Lung (tissue), 11 donors: ENCODE measurements at regions not wholly inside any gene's neighbourhood (a gene's known extent, or its start where the extent isn't known, plus 50 kb on each side); places are given as distances from the start of the nearest gene placed in this dataset.

ENCODE experiments used
- ATAC-seq: fragments of 200-7000 bp; cut with Tn5 transposase; one replicate; pipeline ENCODE4 v1.9.1; 2020; ENCODE audit warnings: moderate number of reproducible peaks; ENCODE audit not compliant: insufficient read depth, low FRiP score
- DNase-seq, 3 donors: peaks; one replicate each; pipeline ENCODE4 v3.0.0-alpha.2; 2013 to 2017
- H3K27ac ChIP-seq, 2 donors: one replicate each; pipeline ENCODE4 v1.5.1; 2013; ENCODE audit warnings: mild to moderate bottlenecking in 2 of 2, moderate library complexity in 2 of 2, control low read depth in 1 of 2, inconsistent platforms in 1 of 2, low read depth in 1 of 2, low read length in 1 of 2
- H3K27me3 ChIP-seq, 3 donors: one replicate each; pipeline ENCODE4 v1.5.1; 2013; ENCODE audit warnings: low read length in 2 of 3; ENCODE audit not compliant: control insufficient read depth in 3 of 3, insufficient read depth in 3 of 3
- H3K36me3 ChIP-seq, 4 donors: one replicate each; pipeline ENCODE4 v1.5.1; 2013; ENCODE audit warnings: low read length in 4 of 4, mild to moderate bottlenecking in 1 of 4, moderate library complexity in 1 of 4; ENCODE audit not compliant: control insufficient read depth in 4 of 4, insufficient read depth in 4 of 4
- H3K4me1 ChIP-seq, 5 donors: one replicate each; pipeline ENCODE4 v1.5.1; 2013; ENCODE audit warnings: low read length in 5 of 5, mild to moderate bottlenecking in 2 of 5, moderate library complexity in 1 of 5; ENCODE audit not compliant: control insufficient read depth in 5 of 5, insufficient read depth in 5 of 5
- H3K4me3 ChIP-seq: one replicate; pipeline ENCODE4 v1.5.1; 2013; ENCODE audit warnings: mild to moderate bottlenecking, control low read depth, moderate library complexity
- H3K9ac ChIP-seq, 2 donors: one replicate each; pipeline ENCODE4 v1.5.1; 2013; ENCODE audit warnings: low read length in 2 of 2, control low read depth in 1 of 2; ENCODE audit not compliant: insufficient read depth in 1 of 2
- H3K9me3 ChIP-seq, 4 donors: one replicate each; pipeline ENCODE4 v1.5.1; 2013; ENCODE audit warnings: low read length in 3 of 4, mild to moderate bottlenecking in 1 of 4, moderate library complexity in 1 of 4; ENCODE audit not compliant: control insufficient read depth in 4 of 4, insufficient read depth in 3 of 4
- CTCF ChIP-seq: IDR thresholded peaks from 2 replicates; pipeline ENCODE4 v1.5.1; 2012; ENCODE audit warnings: mild to moderate bottlenecking; ENCODE audit errors: control extremely low read depth, extremely low read depth
- WGBS, 2 donors: extraction: QIAGEN DNeasy Blood & Tissue Kit; methylation state at CpG; one replicate each; pipeline ENCODE4 v1.1.7; 2013; 5-methylcytosine and 5-hydroxymethylcytosine counted together
- donor health status: control.
- donor health status: control.
- donor health status: Bipolar disorder and iron deficiency.
- donor health status: healthy.
- donor health status: DM: yes; HTN: yes; CAD: no.

- no peak overlapping the region for H3K9ac ChIP-seq
- ATAC-seq (no peak), DNase-seq (no peak)
- no peak for TF ChIP-seq CTCF
- no peaks in the 10 kb centered on the region for H3K36me3 ChIP-seq
- no peak overlapping the region for H3K4me3 ChIP-seq
- H3K27me3 ChIP-seq: no peaks in the 10 kb centered on the region
- H3K27ac ChIP-seq: no peak overlapping the region
- H3K9me3 ChIP-seq: no peaks in the 10 kb centered on the region
- no peaks in the 10 kb centered on the region for H3K4me1 ChIP-seq
- WGBS, 2 donors: 88 to 94% methylated on average over 2 of the region's 2 CpGs
Measured at GRCh38 chr4:58935332-58935731, 1825.1 kb upstream of the IGFBP7 start.

- Histone ChIP-seq H3K27me3 (no peaks in the 10 kb centered on the region), H3K4me1 (no peaks in the 10 kb centered on the region), H3K4me3 (no peak overlapping the region), H3K27ac (no peak overlapping the region), H3K36me3 (no peaks in the 10 kb centered on the region), H3K9me3 (no peaks in the 10 kb centered on the region), H3K9ac (no peak overlapping the region)
- ATAC-seq (no peak), DNase-seq (no peak)
- TF ChIP-seq CTCF: no peak
- 73 to 76% methylated on average over 1 of the region's 1 CpG for WGBS, 2 donors
Measured at GRCh38 chr4:58936436-58936835, 1826.3 kb upstream of the IGFBP7 start.

- Histone ChIP-seq H3K4me1 (no peaks in the 10 kb centered on the region), H3K27ac (no peak overlapping the region), H3K9me3 (no peaks in the 10 kb centered on the region), H3K36me3 (no peaks in the 10 kb centered on the region), H3K27me3 (no peaks in the 10 kb centered on the region), H3K9ac (no peak overlapping the region), H3K4me3 (no peak overlapping the region)
- ATAC-seq (no peak), DNase-seq (no peak)
- 64 to 67% methylated on average over 3 of the region's 3 CpGs for WGBS, 2 donors
- TF ChIP-seq CTCF: no peak
Measured at GRCh38 chr4:58940167-58940566, 1830.0 kb upstream of the IGFBP7 start.

GRCh38 chr4:58941286-58941685, 1831.1 kb upstream of the IGFBP7 start:
- no peaks in the 10 kb centered on the region for H3K4me1 ChIP-seq
- H3K27me3 ChIP-seq: no peaks in the 10 kb centered on the region
- no peaks in the 10 kb centered on the region for H3K36me3 ChIP-seq
- no peak for TF ChIP-seq CTCF
- no peak overlapping the region for H3K4me3 ChIP-seq
- H3K9ac ChIP-seq: no peak overlapping the region
- WGBS, 2 donors: 66 to 69% methylated on average over 1 of the region's 1 CpG
- H3K9me3 ChIP-seq: no peaks in the 10 kb centered on the region
- DNase-seq: no peak
- no peak overlapping the region for H3K27ac ChIP-seq
- ATAC-seq: no peak
